Endothelial cell of umbilical vein (primary cell): ENCODE measurements at regions not wholly inside any gene's neighbourhood (a gene's known extent, or its start where the extent isn't known, plus 50 kb on each side); places are given as distances from the start of the nearest gene placed in this dataset.

Experiments
- BruUV-seq: library from RNA; stranded (reverse); fragments of 400-500 nt; replicated peaks from 2 replicates; lab custom pipeline; 2021; lab: Mats Ljungman, UMichigan
- CTCF ChIA-PET: fragments of 300-600, 350-600 bp; sonication (Branson Sonifier 250); formaldehyde crosslinking; loops from one replicate; lab custom pipeline; 2021; ENCODE audit warnings: antibody characterized with exemption, inconsistent platforms; lab: Charles Lee
- POLR2A ChIA-PET: fragments of 300-600, 350-600 bp; sonication (Branson Sonifier 250); formaldehyde crosslinking; loops from one replicate; lab custom pipeline; 2021; ENCODE audit warnings: antibody characterized with exemption, inconsistent platforms; lab: Charles Lee
- DNase-seq: peaks from one replicate; pipeline ENCODE4 v3.0.0-alpha.2; 2011; ENCODE audit warnings: low read depth, low spot score
- FAIRE-seq: peaks from 2 replicates; lab custom pipeline; 2011; peaks lifted over from hg19 to GRCh38; lab: Jason Lieb, UNC
- H2AFZ ChIP-seq: 2 replicates; pipeline ENCODE4 v1.6.0; 2012; ENCODE audit warnings: low read depth, low read length, control low read depth, inconsistent platforms
- H3K27ac ChIP-seq: 2 replicates; pipeline ENCODE4 v1.5.1; 2011; ENCODE audit warnings: low read depth, mild to moderate bottlenecking, control low read depth, low read length, moderate library complexity; ENCODE audit not compliant: insufficient read depth
- H3K27me3 ChIP-seq, 2 experiments: 2 replicates each; pipeline versions ENCODE4 v1.6.0 to v1.6.1; 2011; ENCODE audit warnings: low read length in 2 of 2, mixed read lengths in 1 of 2; ENCODE audit not compliant: control insufficient read depth in 2 of 2, insufficient read depth in 2 of 2
- H3K36me3 ChIP-seq, 2 experiments: 2 replicates in 1 of 2; 3 replicates in 1 of 2; pipeline ENCODE4 v1.5.1; 2011; ENCODE audit warnings: low read length in 2 of 2, mild to moderate bottlenecking in 1 of 2, moderate library complexity in 1 of 2; ENCODE audit not compliant: control insufficient read depth in 2 of 2, insufficient read depth in 2 of 2; ENCODE audit errors: extremely low read depth in 1 of 2
- H3K4me1 ChIP-seq: 3 replicates; pipeline ENCODE4 v1.5.1; 2011; ENCODE audit warnings: mild to moderate bottlenecking, low read length; ENCODE audit not compliant: control insufficient read depth, insufficient read depth; ENCODE audit errors: extremely low read depth
- H3K4me2 ChIP-seq: 2 replicates; pipeline ENCODE4 v1.6.1; 2011; ENCODE audit warnings: low read length, control low read depth, mixed read lengths; ENCODE audit not compliant: insufficient read depth
- H3K4me3 ChIP-seq, 3 experiments: fragments of 200-600 bp in 1 of 3; sonication (generic), shearing (Covaris generic) in 1 of 3; replicated peaks in 1 of 3; 2 replicates each; pipeline ENCODE4 v1.5.1; 2011 to 2016; ENCODE audit warnings: control low read depth in 3 of 3, low read length in 3 of 3, mild to moderate bottlenecking in 2 of 3, inconsistent platforms in 1 of 3, low read depth in 1 of 3, moderate library complexity in 1 of 3; ENCODE audit not compliant: insufficient read depth in 1 of 3
- H3K79me2 ChIP-seq: 2 replicates; pipeline ENCODE4 v1.6.0; 2012; ENCODE audit warnings: low read length, inconsistent platforms; ENCODE audit not compliant: control insufficient read depth, insufficient read depth
- H3K9ac ChIP-seq: replicated peaks from 2 replicates; pipeline ENCODE3; 2011; ENCODE audit warnings: low read length, control low read depth; ENCODE audit not compliant: insufficient read depth; ENCODE audit errors: extremely low read depth
- H3K9me1 ChIP-seq: replicated peaks from 3 replicates; pipeline ENCODE4 v1.6.0; 2011; ENCODE audit warnings: mild to moderate bottlenecking, low read length; ENCODE audit not compliant: control insufficient read depth, insufficient read depth; ENCODE audit errors: extremely low read depth
- H3K9me3 ChIP-seq: replicated peaks from 2 replicates; pipeline ENCODE4 v1.5.1; 2012; ENCODE audit warnings: low read length, inconsistent platforms; ENCODE audit not compliant: control insufficient read depth, insufficient read depth
- H4K20me1 ChIP-seq: replicated peaks from 2 replicates; pipeline ENCODE3; 2011; ENCODE audit warnings: mild to moderate bottlenecking, low read length; ENCODE audit not compliant: control insufficient read depth, insufficient read depth; ENCODE audit errors: extremely low read depth
- CTCF ChIP-seq, 2 donors: IDR thresholded peaks; 1 replicate in 1 of 2; 2 replicates in 1 of 2; pipeline ENCODE4 v1.5.1; 2011; ENCODE audit warnings: low read length in 2 of 2, mild to moderate bottlenecking in 2 of 2, moderate library complexity in 2 of 2, control low read depth in 1 of 2, inconsistent platforms in 1 of 2, low read depth in 1 of 2; ENCODE audit not compliant: insufficient read depth in 1 of 2; ENCODE audit errors: extremely low read depth in 1 of 2
- EZH2 ChIP-seq: IDR thresholded peaks from 2 replicates; pipeline ENCODE4 v1.6.1; 2012; ENCODE audit warnings: borderline replicate concordance, low read depth, mild to moderate bottlenecking, moderate library complexity, low read length, inconsistent platforms; ENCODE audit not compliant: severe bottlenecking
- FOS ChIP-seq: IDR thresholded peaks from 2 replicates; pipeline ENCODE4 v1.6.1; 2011; ENCODE audit warnings: mild to moderate bottlenecking, low read length, moderate library complexity, borderline replicate concordance; ENCODE audit not compliant: insufficient read depth
- GATA2 ChIP-seq: IDR thresholded peaks from 2 replicates; pipeline ENCODE4 v1.7.0; 2011; ENCODE audit warnings: low read depth, mild to moderate bottlenecking, moderate library complexity, mixed read lengths, low read length; ENCODE audit not compliant: insufficient read length, insufficient read depth
- JUN ChIP-seq: IDR thresholded peaks from 2 replicates; pipeline ENCODE4 v1.6.1; 2011; ENCODE audit warnings: borderline replicate concordance, low read depth; ENCODE audit not compliant: insufficient read length, insufficient read depth
- MAX ChIP-seq: IDR thresholded peaks from 2 replicates; pipeline ENCODE4 v1.6.1; 2011; ENCODE audit not compliant: insufficient read depth, insufficient read length
- MYC ChIP-seq: IDR thresholded peaks from one replicate; pipeline ENCODE4 v1.6.1; 2011; ENCODE audit warnings: mild to moderate bottlenecking, low read depth, low read length
- POLR2A ChIP-seq: IDR thresholded peaks from 2 replicates; pipeline ENCODE4 v1.6.1; 2012; ENCODE audit warnings: low read depth, mild to moderate bottlenecking, control low read depth, low read length
- POLR2AphosphoS5 ChIP-seq: IDR thresholded peaks from 2 replicates; pipeline ENCODE4 v1.6.1; 2012; ENCODE audit warnings: low read depth, mild to moderate bottlenecking, control low read depth, low read length, moderate library complexity; ENCODE audit not compliant: insufficient read depth
- dilution Hi-C: fragments of 300-500 bp; cut with MboI; formaldehyde crosslinking; loops from one replicate; pipeline ENCODE4 v1.15.0; 2019; ENCODE audit warnings: low sequenced_read_pairs; ENCODE audit not compliant: extremely low pct_ligation_motif_present
- intact Hi-C: fragments of 100-400 bp; cut with micrococcal nuclease; formaldehyde crosslinking; loops from one replicate; pipeline ENCODE4 v1.10.0; 2022

GRCh38 chr6:81633391-81633790 is 119.1 kb downstream of the TENT5A start:
- ChIA-PET CTCF (no interaction called here), POLR2A (no interaction called here)
- TF ChIP-seq POLR2AphosphoS5 (no peak), CTCF (IDR thresholded peaks at IDR 0.05; ENCODE audit: extremely low read depth in 1 of 2, insufficient read depth in 1 of 2, low read depth in 1 of 2, low read length in 2 of 2) (no peak), FOS (no peak), EZH2 (no peak), JUN (no peak), POLR2A (no peak), GATA2 (no peak), MYC (no peak), MAX (no peak)
- Histone ChIP-seq H3K9me3 (peaks cover 2% of the 10 kb centered on the region), H3K9me1 (no peaks in the 10 kb centered on the region), H3K36me3 (no peaks in the 10 kb centered on the region), H2AFZ (no peak overlapping the region), H3K27me3 (no peaks in the 10 kb centered on the region), H3K4me1 (no peaks in the 10 kb centered on the region), H3K4me3 (no peak overlapping the region), H4K20me1 (no peaks in the 10 kb centered on the region), H3K27ac (no peak overlapping the region), H3K9ac (no peak overlapping the region), H3K4me2 (no peak overlapping the region), H3K79me2 (no peaks in the 10 kb centered on the region)
- dilution Hi-C loops (no loop called here), intact Hi-C loops (no loop called here)
- no peak for DNase-seq
- no TSS peak for BruUV-seq
- no peak for FAIRE-seq
